Skin of body (tissue), 1 donor: ENCODE measurements at regions not wholly inside any gene's neighbourhood (a gene's known extent, or its start where the extent isn't known, plus 50 kb on each side); places are given as distances from the start of the nearest gene placed in this dataset.
"Not testable (repeated sequence)": the region's sequence is repeated elsewhere in the genome, so short reads cannot be mapped to it uniquely, and the experiment has no call there.

Source experiments
- DNase-seq: peaks from one replicate; lab custom pipeline; 2025; lab: John Stamatoyannopoulos, UW

GRCh38 chr2:36302911-36303310, 52.7 kb upstream of the CRIM1 start:
- no peak for DNase-seq

GRCh38 chr2:36301843-36302242, 53.7 kb upstream of the CRIM1 start:
- DNase-seq: no peak

GRCh38 chr2:36300697-36301096, 54.9 kb upstream of the CRIM1 start:
- DNase-seq: no peak

- DNase-seq: no peak
These were observed 58.8 kb upstream of the CRIM1 start for GRCh38 chr2:36296798-36297197.

GRCh38 chr2:36294316-36294721, 61.3 kb upstream of the CRIM1 start:
- DNase-seq: no peak

- DNase-seq: no peak
These were observed 65.2 kb upstream of the CRIM1 start for GRCh38 chr2:36290306-36290856.

GRCh38 chr2:36289731-36290130, 65.8 kb upstream of the CRIM1 start:
- DNase-seq: no peak

- DNase-seq: no peak
These were observed 68.0 kb upstream of the CRIM1 start for GRCh38 chr2:36287363-36288275.

GRCh38 chr2:36279506-36279905, 76.1 kb upstream of the CRIM1 start:
- DNase-seq: not testable (repeated sequence)

GRCh38 chr2:36277881-36278523, 77.6 kb upstream of the CRIM1 start:
- DNase-seq: no peak

GRCh38 chr2:36277146-36277808, 78.3 kb upstream of the CRIM1 start:
- DNase-seq: no peak

- DNase-seq: no peak
These were observed 84.3 kb upstream of the CRIM1 start for GRCh38 chr2:36271266-36271665.

GRCh38 chr2:36270758-36271157, 84.8 kb upstream of the CRIM1 start:
- DNase-seq: no peak

GRCh38 chr2:36267194-36267593, 88.4 kb upstream of the CRIM1 start:
- DNase-seq: no peak

- no peak for DNase-seq
These were observed 88.9 kb upstream of the CRIM1 start for GRCh38 chr2:36266536-36267121.

- DNase-seq: no peak
These were observed 93.0 kb upstream of the CRIM1 start for GRCh38 chr2:36262581-36262980.

- DNase-seq: no peak
These were observed 99.7 kb upstream of the CRIM1 start for GRCh38 chr2:36255863-36256262.

- DNase-seq: no peak
These were observed 102.5 kb upstream of the CRIM1 start for GRCh38 chr2:36253086-36253485.

GRCh38 chr2:36246320-36246990, 109.1 kb upstream of the CRIM1 start:
- DNase-seq: no peak

- DNase-seq: no peak
These were observed 109.9 kb upstream of the CRIM1 start for GRCh38 chr2:36245651-36246050.

- DNase-seq: no peak
These were observed 117.5 kb upstream of the CRIM1 start for GRCh38 chr2:36238106-36238505.
